H9 (cell line): ENCODE measurements at regions not wholly inside any gene's neighbourhood (a gene's known extent, or its start where the extent isn't known, plus 50 kb on each side); places are given as distances from the start of the nearest gene placed in this dataset.
A peak's percentile ranks its signal among the peaks of the same experiment; 100 is the strongest.

Experiments
- DNase-seq: peaks from one replicate; pipeline ENCODE4 v3.0.0-alpha.2; 2017
- H2AFZ ChIP-seq: one replicate; pipeline ENCODE4 v1.6.1; 2013; ENCODE audit warnings: mild to moderate bottlenecking, low read length, control low read depth, moderate library complexity
- H2AK5ac ChIP-seq: 2 replicates; pipeline ENCODE4 v1.6.1; 2013; ENCODE audit warnings: low read length, control low read depth, mixed read lengths; ENCODE audit not compliant: insufficient read length
- H2BK120ac ChIP-seq: one replicate; pipeline ENCODE4 v1.6.1; 2013; ENCODE audit warnings: low read depth, mild to moderate bottlenecking, low read length, control low read depth, inconsistent platforms; ENCODE audit not compliant: poor library complexity, severe bottlenecking
- H2BK12ac ChIP-seq: 2 replicates; pipeline ENCODE4 v1.6.1; 2013; ENCODE audit warnings: low read length, control low read depth, mixed read lengths, low read depth; ENCODE audit not compliant: insufficient read length
- H2BK15ac ChIP-seq: 2 replicates; pipeline ENCODE4 v1.6.1; 2013; ENCODE audit warnings: low read depth, low read length, control low read depth
- H2BK20ac ChIP-seq: one replicate; pipeline ENCODE4 v1.6.1; 2013; ENCODE audit warnings: low read depth, mild to moderate bottlenecking, low read length, control low read depth, inconsistent platforms; ENCODE audit not compliant: poor library complexity, severe bottlenecking
- H2BK5ac ChIP-seq: 2 replicates; pipeline ENCODE4 v1.6.1; 2013; ENCODE audit warnings: low read length, control low read depth, mixed read lengths; ENCODE audit not compliant: insufficient read length
- H3K14ac ChIP-seq: 2 replicates; pipeline ENCODE4 v1.6.1; 2013; ENCODE audit warnings: low read length, control low read depth; ENCODE audit not compliant: insufficient read depth
- H3K18ac ChIP-seq: 2 replicates; pipeline ENCODE4 v1.6.1; 2013; ENCODE audit warnings: low read depth, mild to moderate bottlenecking, mixed read lengths, low read length, control low read depth; ENCODE audit not compliant: insufficient read length
- H3K23ac ChIP-seq: 2 replicates; pipeline ENCODE4 v1.6.1; 2013; ENCODE audit warnings: low read length, control low read depth, mixed read lengths, low read depth; ENCODE audit not compliant: insufficient read length
- H3K23me2 ChIP-seq: 2 replicates; pipeline ENCODE4 v1.6.1; 2013; ENCODE audit warnings: low read depth, mild to moderate bottlenecking, mixed read lengths, low read length, control low read depth; ENCODE audit not compliant: insufficient read length, poor library complexity, severe bottlenecking
- H3K27ac ChIP-seq: 2 replicates; pipeline ENCODE4 v1.5.1; 2013; ENCODE audit warnings: low read length, control low read depth, mixed read lengths, low read depth; ENCODE audit not compliant: insufficient read length
- H3K27me3 ChIP-seq: 2 replicates; pipeline ENCODE4 v1.6.1; 2013; ENCODE audit warnings: low read length, control low read depth, inconsistent platforms; ENCODE audit not compliant: insufficient read depth
- H3K4ac ChIP-seq: 2 replicates; pipeline ENCODE4 v1.6.1; 2013; ENCODE audit warnings: low read depth, mild to moderate bottlenecking, control low read depth, inconsistent platforms, low read length, moderate library complexity
- H3K4me1 ChIP-seq: 2 replicates; pipeline ENCODE4 v1.6.1; 2013; ENCODE audit warnings: low read length, control low read depth, inconsistent platforms; ENCODE audit not compliant: insufficient read depth
- H3K4me2 ChIP-seq: 2 replicates; pipeline ENCODE4 v1.6.1; 2013; ENCODE audit warnings: low read length, control low read depth, mixed read lengths; ENCODE audit not compliant: insufficient read length, insufficient read depth
- H3K56ac ChIP-seq: 2 replicates; pipeline ENCODE4 v1.6.1; 2013; ENCODE audit warnings: low read depth, mild to moderate bottlenecking, mixed read lengths, low read length, control low read depth; ENCODE audit not compliant: insufficient read length
- H3K79me1 ChIP-seq: 2 replicates; pipeline ENCODE4 v1.6.1; 2013; ENCODE audit warnings: low read depth, mild to moderate bottlenecking, moderate library complexity, low read length, control low read depth, inconsistent platforms; ENCODE audit not compliant: insufficient read depth, poor library complexity, severe bottlenecking
- H3K79me2 ChIP-seq: 2 replicates; pipeline ENCODE4 v1.6.1; 2013; ENCODE audit warnings: low read length, control low read depth, inconsistent platforms; ENCODE audit not compliant: insufficient read depth
- H3K9ac ChIP-seq: 2 replicates; pipeline ENCODE4 v1.6.1; 2013; ENCODE audit warnings: low read length, control low read depth, mixed read lengths; ENCODE audit not compliant: insufficient read length; ENCODE audit errors: extremely low read depth
- H3K9me3 ChIP-seq: one replicate; pipeline ENCODE4 v1.6.1; 2013; ENCODE audit warnings: low read depth, low read length, inconsistent platforms; ENCODE audit not compliant: control insufficient read depth
- H3T11ph ChIP-seq: one replicate; pipeline ENCODE4 v1.6.1; 2013; ENCODE audit warnings: mild to moderate bottlenecking, low read length, control low read depth, inconsistent platforms
- H4K20me1 ChIP-seq: one replicate; pipeline ENCODE4 v1.6.1; 2013; ENCODE audit not compliant: control insufficient read depth, insufficient read length, insufficient read depth
- H4K5ac ChIP-seq: 2 replicates; pipeline ENCODE4 v1.6.1; 2013; ENCODE audit warnings: low read depth, mild to moderate bottlenecking, mixed read lengths, low read length, control low read depth; ENCODE audit not compliant: insufficient read length
- H4K8ac ChIP-seq: replicated peaks from 2 replicates; pipeline ENCODE4 v1.6.1; 2013; ENCODE audit warnings: low read length, control low read depth, mixed read lengths, low read depth; ENCODE audit not compliant: insufficient read length
- H4K91ac ChIP-seq: 2 replicates; pipeline ENCODE4 v1.6.1; 2013; ENCODE audit warnings: low read depth, mild to moderate bottlenecking, moderate library complexity, mixed read lengths, low read length, control low read depth; ENCODE audit not compliant: insufficient read length
- H3K27ac Mint-ChIP-seq, 3 experiments: 2 replicates in 2 of 3; 3 replicates in 1 of 3; pipeline ENCODE4 v1.8.0; 2020 to 2021; ENCODE audit warnings: mixed read lengths in 3 of 3, mild to moderate bottlenecking in 1 of 3, moderate library complexity in 1 of 3
- H3K27me3 Mint-ChIP-seq: 2 replicates; pipeline ENCODE4 v1.8.0; 2021; ENCODE audit warnings: low read depth, mild to moderate bottlenecking, moderate library complexity, mixed read lengths
- H3K36me3 Mint-ChIP-seq, 3 experiments: 2 replicates in 2 of 3; 3 replicates in 1 of 3; pipeline ENCODE4 v1.8.0; 2020 to 2021; ENCODE audit warnings: low read depth in 3 of 3, mixed read lengths in 3 of 3; ENCODE audit not compliant: insufficient read depth in 1 of 3
- H3K4me1 Mint-ChIP-seq, 2 experiments: 2 replicates each; pipeline ENCODE4 v1.8.0; 2020; ENCODE audit warnings: mixed read lengths in 2 of 2
- H3K4me3 Mint-ChIP-seq, 2 experiments: 2 replicates in 1 of 2; 3 replicates in 1 of 2; pipeline ENCODE4 v1.8.0; 2020 to 2021; ENCODE audit warnings: mild to moderate bottlenecking in 2 of 2, mixed read lengths in 2 of 2, moderate library complexity in 1 of 2
- H3K9me3 Mint-ChIP-seq, 2 experiments: 2 replicates in 1 of 2; 3 replicates in 1 of 2; pipeline ENCODE4 v1.8.0; 2020; ENCODE audit warnings: mild to moderate bottlenecking in 2 of 2, mixed read lengths in 2 of 2, moderate library complexity in 1 of 2
- CTCF ChIP-seq: fragments of 200-600 bp; sonication (generic); conservative IDR thresholded peaks from 3 replicates; pipeline ENCODE4 v1.8.0; 2021; ENCODE audit warnings: antibody characterized with exemption, mild to moderate bottlenecking
- WGBS: extraction: QIAGEN DNeasy Blood & Tissue Kit; methylation state at CpG from one replicate; pipeline ENCODE4 v1.1.7; 2013; ENCODE audit warnings: missing lambda C conversion rate, low lambda C conversion rate, mixed read lengths; ENCODE audit not compliant: insufficient read length; ENCODE audit errors: extremely low coverage; 5-methylcytosine and 5-hydroxymethylcytosine counted together

- H3T11ph ChIP-seq = no peak overlapping the region
- no peak overlapping the region for H3K56ac ChIP-seq
- no peak overlapping the region for H2BK120ac ChIP-seq
- no peak overlapping the region for H3K4me2 ChIP-seq
- H3K4ac ChIP-seq = no peak overlapping the region
- no peaks in the 10 kb centered on the region for H3K23me2 ChIP-seq
- no peak overlapping the region for H3K27ac ChIP-seq
- Mint-ChIP-seq H3K27me3 (peaks cover 2% of the 10 kb centered on the region), H3K27ac (0 out of 7 replicates have a peak overlapping the region, but pooled peaks of 1 of the 3 experiments have one; percentile 0), H3K4me3 (no peak overlapping the region), H3K36me3 (no peaks in the 10 kb centered on the region), H3K4me1 (peaks cover 8 to 11% of the 10 kb centered on the region in 2 experiments; a peak in 3 of 4 replicates), H3K9me3 (no peaks in the 10 kb centered on the region)
- no peaks in the 10 kb centered on the region for H4K20me1 ChIP-seq
- no peaks in the 10 kb centered on the region for H3K79me2 ChIP-seq
- no CpG with 5 or more reads among the region's 4 CpGs for WGBS
- H4K5ac ChIP-seq = no peak overlapping the region
- no peak overlapping the region for H2BK12ac ChIP-seq
- H2AK5ac ChIP-seq = no peak overlapping the region
- H3K9ac ChIP-seq = no peak overlapping the region
- no peak overlapping the region for H4K8ac ChIP-seq
- no peak overlapping the region for H3K23ac ChIP-seq
- no peak for TF ChIP-seq CTCF
- H3K14ac ChIP-seq = no peak overlapping the region
- no peak overlapping the region for H2AFZ ChIP-seq
- no peak overlapping the region for H4K91ac ChIP-seq
- H3K27me3 ChIP-seq = no peaks in the 10 kb centered on the region
- H2BK15ac ChIP-seq = no peak overlapping the region
- H3K9me3 ChIP-seq = no peaks in the 10 kb centered on the region
- no peak overlapping the region for H3K18ac ChIP-seq
- no peak overlapping the region for H2BK5ac ChIP-seq
- no peaks in the 10 kb centered on the region for H3K79me1 ChIP-seq
- H3K4me1 ChIP-seq = no peaks in the 10 kb centered on the region
- DNase-seq = no peak
- no peak overlapping the region for H2BK20ac ChIP-seq
Measured at GRCh38 chr4:38562751-38563198, 101.2 kb upstream of the KLF3 start.
